Osteocyte (in vitro differentiated cells): ENCODE measurements at regions not wholly inside any gene's neighbourhood (a gene's known extent, or its start where the extent isn't known, plus 50 kb on each side); places are given as distances from the start of the nearest gene placed in this dataset.

Source experiments
- DNase-seq: peaks from one replicate; pipeline ENCODE4 v3.0.0; 2021; ENCODE audit warnings: mixed read lengths; ENCODE audit not compliant: unreplicated experiment; ENCODE audit errors: extremely low spot score
- H3K27ac Mint-ChIP-seq: one replicate; pipeline ENCODE4 v1.8.0; 2021; ENCODE audit warnings: mild to moderate bottlenecking, mixed read lengths; ENCODE audit not compliant: unreplicated experiment
- H3K27me3 Mint-ChIP-seq: one replicate; pipeline ENCODE4 v1.8.0; 2021; ENCODE audit warnings: mixed read lengths; ENCODE audit not compliant: unreplicated experiment
- H3K36me3 Mint-ChIP-seq: one replicate; pipeline ENCODE4 v1.8.0; 2021; ENCODE audit warnings: mixed read lengths; ENCODE audit not compliant: unreplicated experiment
- H3K4me1 Mint-ChIP-seq: one replicate; pipeline ENCODE4 v1.8.0; 2021; ENCODE audit warnings: mixed read lengths; ENCODE audit not compliant: unreplicated experiment
- H3K4me3 Mint-ChIP-seq: one replicate; pipeline ENCODE4 v1.8.0; 2021; ENCODE audit warnings: mild to moderate bottlenecking, moderate library complexity, mixed read lengths; ENCODE audit not compliant: unreplicated experiment
- H3K9me3 Mint-ChIP-seq: one replicate; pipeline ENCODE4 v1.8.0; 2021; ENCODE audit warnings: mixed read lengths; ENCODE audit not compliant: unreplicated experiment
- CTCF ChIP-seq: fragments of 200-600 bp; sonication (generic); IDR thresholded peaks from 2 replicates; pipeline ENCODE4 v1.5.0; 2021; ENCODE audit warnings: antibody characterized with exemption, mild to moderate bottlenecking, moderate library complexity

DNA sequence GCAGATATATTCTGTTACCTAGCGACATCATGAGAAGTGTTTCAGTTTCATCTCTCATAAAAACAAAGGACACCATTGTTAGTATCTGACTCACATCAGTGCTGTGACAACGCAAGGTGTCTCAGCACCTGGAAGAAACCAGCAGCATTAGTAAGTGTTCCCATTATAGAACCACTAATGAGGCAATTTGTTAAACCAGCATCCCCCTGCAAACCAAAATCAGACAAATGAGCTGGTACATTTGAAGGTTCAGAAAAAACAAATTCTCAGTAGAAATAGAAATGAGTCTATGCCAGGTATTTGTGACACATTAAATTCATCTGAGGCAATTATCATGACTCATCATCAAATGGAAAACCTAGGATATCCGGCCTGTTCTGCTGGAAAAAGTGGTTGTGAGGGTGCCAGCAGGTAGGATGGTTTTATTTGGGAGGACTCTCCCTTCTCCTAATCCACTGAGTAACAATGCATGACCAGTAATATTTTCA is 151.7 kb downstream of the TMEM200A start:
- no peak overlapping the region for H3K27ac Mint-ChIP-seq
- no peak overlapping the region for H3K4me3 Mint-ChIP-seq
- H3K36me3 Mint-ChIP-seq, result no peaks in the 10 kb centered on the region
- no peak for DNase-seq
- H3K27me3 Mint-ChIP-seq, result no peaks in the 10 kb centered on the region
- no peak for TF ChIP-seq CTCF
- H3K4me1 Mint-ChIP-seq, result peaks cover 4% of the 10 kb centered on the region
- no peaks in the 10 kb centered on the region for H3K9me3 Mint-ChIP-seq

GRCh38 chr6:130518588-130518987 is 152.8 kb downstream of the TMEM200A start:
- H3K36me3 Mint-ChIP-seq, result no peaks in the 10 kb centered on the region
- DNase-seq, result no peak
- H3K4me1 Mint-ChIP-seq, result peaks cover 4% of the 10 kb centered on the region
- no peak for TF ChIP-seq CTCF
- no peak overlapping the region for H3K27ac Mint-ChIP-seq
- H3K9me3 Mint-ChIP-seq, result no peaks in the 10 kb centered on the region
- no peak overlapping the region for H3K4me3 Mint-ChIP-seq
- no peaks in the 10 kb centered on the region for H3K27me3 Mint-ChIP-seq

GRCh38 chr6:130520221-130520620 is 154.4 kb downstream of the TMEM200A start:
- Mint-ChIP-seq H3K27me3 (peaks cover 3% of the 10 kb centered on the region), H3K4me3 (no peak overlapping the region), H3K27ac (no peak overlapping the region), H3K4me1 (no peaks in the 10 kb centered on the region), H3K36me3 (no peaks in the 10 kb centered on the region), H3K9me3 (no peaks in the 10 kb centered on the region)
- DNase-seq, result no peak
- no peak for TF ChIP-seq CTCF

DNA sequence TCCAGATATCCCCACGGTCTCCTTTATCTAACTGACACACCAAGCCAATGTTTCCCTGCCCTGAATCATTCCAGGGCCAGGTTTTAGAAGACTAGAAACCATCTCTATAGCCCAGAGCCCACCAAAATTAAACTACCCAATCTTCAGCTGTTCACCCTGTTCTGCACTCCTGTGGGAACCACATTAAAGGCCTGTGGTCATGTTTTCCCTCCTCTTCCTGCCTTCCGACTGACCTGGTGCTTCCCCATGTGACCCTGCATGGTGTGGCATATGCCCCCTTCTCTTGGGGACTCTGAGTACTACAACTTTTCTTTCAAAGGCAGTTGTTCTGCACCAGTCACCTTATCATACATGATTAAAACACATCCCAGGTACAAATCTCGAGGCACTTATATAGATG is 155.0 kb downstream of the TMEM200A start:
- Mint-ChIP-seq H3K9me3 (no peaks in the 10 kb centered on the region), H3K27ac (no peak overlapping the region), H3K4me1 (no peaks in the 10 kb centered on the region), H3K36me3 (no peaks in the 10 kb centered on the region), H3K27me3 (peaks cover 3% of the 10 kb centered on the region), H3K4me3 (no peak overlapping the region)
- no peak for TF ChIP-seq CTCF
- DNase-seq, result no peak

DNA sequence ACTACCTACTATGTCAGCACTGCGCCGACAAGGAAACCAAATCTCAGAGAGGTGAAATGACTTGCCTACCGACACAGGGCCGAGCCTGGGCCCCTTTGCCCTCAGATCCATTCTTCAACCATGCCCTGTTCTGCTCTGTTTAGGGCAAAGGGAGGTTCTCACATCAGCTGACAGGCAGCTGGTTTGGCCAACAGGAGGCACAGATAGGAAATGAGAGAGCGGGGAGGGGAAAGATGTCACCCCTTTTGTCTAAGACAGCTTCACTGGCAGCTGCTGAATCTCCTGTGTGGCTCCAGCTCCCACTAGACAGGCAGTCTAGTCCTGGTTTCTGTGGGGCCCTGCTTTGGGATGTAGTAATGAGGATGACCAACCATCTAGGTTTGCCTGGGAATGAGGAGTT is 158.7 kb downstream of the TMEM200A start:
- DNase-seq, result no peak
- H3K27ac Mint-ChIP-seq, result no peak overlapping the region
- TF ChIP-seq CTCF, result no peak
- no peaks in the 10 kb centered on the region for H3K9me3 Mint-ChIP-seq
- H3K36me3 Mint-ChIP-seq, result no peaks in the 10 kb centered on the region
- no peak overlapping the region for H3K4me3 Mint-ChIP-seq
- peaks cover 3% of the 10 kb centered on the region for H3K27me3 Mint-ChIP-seq
- H3K4me1 Mint-ChIP-seq, result peaks cover 4% of the 10 kb centered on the region
